HepG2 (cell line): ENCODE measurements at regions not wholly inside any gene's neighbourhood (a gene's known extent, or its start where the extent isn't known, plus 50 kb on each side); places are given as distances from the start of the nearest gene placed in this dataset.

Experiments used
- ATAC-seq: fragments of 200-7000 bp; cut with Tn5 transposase; 3 replicates; pipeline ENCODE4 v1.9.1; 2020; ENCODE audit warnings: mild to moderate bottlenecking, moderate library complexity
- BruUV-seq: library from RNA; stranded (reverse); fragments of 400-500 nt; replicated peaks from 2 replicates; lab custom pipeline; 2021; lab: Mats Ljungman, UMichigan
- CTCF ChIA-PET: fragments of 300-600 bp; formaldehyde crosslinking; extraction: SDS; loops from one replicate; lab custom pipeline; 2021; ENCODE audit warnings: low total read pairs, inconsistent platforms, low intra/inter-chr PET ratio; lab: Yijun Ruan, JAX
- POLR2A ChIA-PET: fragments of 350-600 bp; sonication (Branson Sonifier 250); formaldehyde crosslinking; loops from one replicate; lab custom pipeline; 2020; ENCODE audit warnings: antibody characterized with exemption, inconsistent platforms; lab: Yijun Ruan, JAX
- DNase-seq: peaks from one replicate; pipeline ENCODE4 v3.0.0-alpha.2; 2015; ENCODE audit warnings: low spot score
- FAIRE-seq: peaks from 3 replicates; lab custom pipeline; 2011; peaks lifted over from hg19 to GRCh38; lab: Jason Lieb, UNC
- H2AFZ ChIP-seq: one replicate; pipeline ENCODE4 v1.6.1; 2011; ENCODE audit warnings: low read length, inconsistent platforms
- H3K27ac ChIP-seq: fragments of 300-600 bp; 3 replicates; pipeline ENCODE4 v1.8.0; 2011; ENCODE audit warnings: mixed run types, mild to moderate bottlenecking, mixed read lengths, low read length, inconsistent platforms; ENCODE audit not compliant: insufficient read depth; ENCODE audit errors: extremely low read length
- H3K27me3 ChIP-seq, 2 experiments: fragments of 200-600 bp in 1 of 2; 2 replicates in 1 of 2; 3 replicates in 1 of 2; pipeline versions ENCODE4 v1.6.0 to v1.8.0; 2011; ENCODE audit warnings: low read length in 2 of 2, mild to moderate bottlenecking in 2 of 2, moderate library complexity in 2 of 2, inconsistent platforms in 1 of 2; ENCODE audit not compliant: insufficient read depth in 2 of 2, control insufficient read depth in 1 of 2
- H3K36me3 ChIP-seq, 2 experiments: fragments of 200-600 bp in 1 of 2; replicated peaks in 1 of 2; 2 replicates in 1 of 2; 3 replicates in 1 of 2; pipeline versions ENCODE4 v1.5.1 to v1.8.0; 2011; ENCODE audit warnings: low read length in 2 of 2, inconsistent platforms in 1 of 2; ENCODE audit not compliant: insufficient read depth in 2 of 2, control insufficient read depth in 1 of 2
- H3K4me1 ChIP-seq: 2 replicates; pipeline ENCODE4 v1.5.1; 2012; ENCODE audit warnings: low read length, inconsistent platforms; ENCODE audit not compliant: insufficient read depth
- H3K4me2 ChIP-seq: 2 replicates; pipeline ENCODE4 v1.6.0; 2011; ENCODE audit warnings: low read depth, low read length, inconsistent platforms
- H3K4me3 ChIP-seq, 3 experiments: fragments of 200-600 bp in 1 of 3; sonication (generic), shearing (Covaris generic) in 1 of 3; replicated peaks in 1 of 3; 2 replicates each; pipeline ENCODE4 v1.5.1; 2011 to 2016; ENCODE audit warnings: low read length in 3 of 3, inconsistent platforms in 2 of 3, low read depth in 2 of 3, mild to moderate bottlenecking in 2 of 3, control low read depth in 1 of 3, mixed read lengths in 1 of 3; ENCODE audit not compliant: insufficient read depth in 1 of 3
- H3K79me2 ChIP-seq: one replicate; pipeline ENCODE4 v1.6.1; 2011; ENCODE audit warnings: low read length, inconsistent platforms; ENCODE audit not compliant: insufficient read depth
- H3K9ac ChIP-seq: 2 replicates; pipeline ENCODE4 v1.6.0; 2011; ENCODE audit warnings: mild to moderate bottlenecking, low read depth, low read length, inconsistent platforms; ENCODE audit not compliant: insufficient read depth
- H3K9me3 ChIP-seq: 2 replicates; pipeline ENCODE4 v1.5.1; 2012; ENCODE audit warnings: mild to moderate bottlenecking, low read length
- H4K20me1 ChIP-seq: 2 replicates; pipeline ENCODE4 v1.6.0; 2011; ENCODE audit warnings: inconsistent platforms, mild to moderate bottlenecking, low read length, moderate library complexity; ENCODE audit not compliant: insufficient read depth
- WGBS: methylation state at CpG from one replicate; pipeline ENCODE4 v1.1.6; 2017; ENCODE audit warnings: low lambda C conversion rate; 5-methylcytosine and 5-hydroxymethylcytosine counted together
- in situ Hi-C: cut with HindIII; loops from 2 replicates; pipeline ENCODE4 v1.10.0; 2017; ENCODE audit warnings: low pct_unique_long_range_greater_than_20kb; ENCODE audit not compliant: extremely low pct_ligation_motif_present
- intact Hi-C: fragments of 100-400 bp; cut with micrococcal nuclease; formaldehyde crosslinking; loops from one replicate; pipeline ENCODE4 v1.10.0; 2022; ENCODE audit not compliant: unreplicated experiment
- TF ChIP-seq, protein P1 (sequence below): IDR thresholded peaks from 2 replicates; pipeline ENCODE4 v1.6.1; 2016; ENCODE audit warnings: low read depth, borderline replicate concordance
- TF ChIP-seq, protein P2 (sequence below), 2 experiments: fragments of 450-650 bp in 1 of 2; sonication (generic) in 1 of 2; formaldehyde crosslinking in 1 of 2; IDR thresholded peaks; 2 replicates each; pipeline versions ENCODE4 v1.6.1 to v1.8.0; 2016 to 2022; ENCODE audit warnings: antibody characterized with exemption in 1 of 2, mild to moderate bottlenecking in 1 of 2, missing genetic modification reagents in 1 of 2
- TF ChIP-seq, protein P3 (sequence below): sonication (generic); formaldehyde crosslinking; IDR thresholded peaks from 2 replicates; pipeline ENCODE4 v1.8.0; 2022; ENCODE audit warnings: mild to moderate bottlenecking, missing genetic modification reagents, borderline replicate concordance
- TF ChIP-seq, protein P4 (sequence below), 2 experiments: sonication (generic) in 1 of 2; formaldehyde crosslinking in 1 of 2; IDR thresholded peaks; 2 replicates each; pipeline versions ENCODE4 v1.4.0 to v1.6.1; 2018 to 2020; ENCODE audit warnings: missing genetic modification reagents in 2 of 2, borderline replicate concordance in 1 of 2, low read depth in 1 of 2, mild to moderate bottlenecking in 1 of 2, missing biosample characterization in 1 of 2

DNA sequence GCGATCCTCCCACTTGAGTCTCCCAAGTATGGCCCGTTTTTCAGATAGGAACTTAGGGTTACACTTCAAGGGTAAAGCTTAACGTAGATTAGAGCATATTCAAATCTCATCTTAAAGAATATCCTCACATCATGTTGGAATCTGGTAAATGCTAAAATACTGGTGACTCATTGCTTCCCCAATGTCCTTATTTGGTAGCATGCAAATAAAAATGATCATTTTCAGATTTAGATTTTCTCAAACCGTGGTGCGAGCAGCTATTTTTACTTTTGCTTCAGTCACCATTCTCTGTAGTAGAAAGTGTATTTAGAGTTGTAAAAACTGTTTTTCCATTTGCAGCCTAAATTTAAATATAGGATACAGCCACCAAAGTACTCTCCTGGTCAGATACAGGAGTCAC is 101.5 kb upstream of the MAML3 start:
- in situ Hi-C loops: no loop called here
- no peak overlapping the region for H2AFZ ChIP-seq
- intact Hi-C loops: no loop called here
- no peak for ATAC-seq
- H3K4me2 ChIP-seq: no peak overlapping the region
- DNase-seq: no peak
- no peak overlapping the region for H3K27ac ChIP-seq
- no peaks in the 10 kb centered on the region for H4K20me1 ChIP-seq
- no peak overlapping the region for H3K4me3 ChIP-seq
- H3K9me3 ChIP-seq: no peaks in the 10 kb centered on the region
- BruUV-seq: no TSS peak
- H3K9ac ChIP-seq: no peak overlapping the region
- peaks cover 2 to 8% of the 10 kb centered on the region in 2 experiments; a peak in 2 of 5 replicates for H3K27me3 ChIP-seq
- H3K79me2 ChIP-seq: no peaks in the 10 kb centered on the region
- CTCF ChIA-PET: no interaction called here
- POLR2A ChIA-PET: no interaction called here
- peaks cover 43% of the 10 kb centered on the region for H3K4me1 ChIP-seq
- no peak for FAIRE-seq
- no peaks in the 10 kb centered on the region for H3K36me3 ChIP-seq
- WGBS: 55% methylated on average over 5 of the region's 5 CpGs
- TF ChIP-seq, protein P1, sequence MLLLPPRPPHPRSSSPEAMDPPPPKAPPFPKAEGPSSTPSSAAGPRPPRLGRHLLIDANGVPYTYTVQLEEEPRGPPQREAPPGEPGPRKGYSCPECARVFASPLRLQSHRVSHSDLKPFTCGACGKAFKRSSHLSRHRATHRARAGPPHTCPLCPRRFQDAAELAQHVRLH (CRISPR knock-in tag): no peak
- TF ChIP-seq, protein P2, sequence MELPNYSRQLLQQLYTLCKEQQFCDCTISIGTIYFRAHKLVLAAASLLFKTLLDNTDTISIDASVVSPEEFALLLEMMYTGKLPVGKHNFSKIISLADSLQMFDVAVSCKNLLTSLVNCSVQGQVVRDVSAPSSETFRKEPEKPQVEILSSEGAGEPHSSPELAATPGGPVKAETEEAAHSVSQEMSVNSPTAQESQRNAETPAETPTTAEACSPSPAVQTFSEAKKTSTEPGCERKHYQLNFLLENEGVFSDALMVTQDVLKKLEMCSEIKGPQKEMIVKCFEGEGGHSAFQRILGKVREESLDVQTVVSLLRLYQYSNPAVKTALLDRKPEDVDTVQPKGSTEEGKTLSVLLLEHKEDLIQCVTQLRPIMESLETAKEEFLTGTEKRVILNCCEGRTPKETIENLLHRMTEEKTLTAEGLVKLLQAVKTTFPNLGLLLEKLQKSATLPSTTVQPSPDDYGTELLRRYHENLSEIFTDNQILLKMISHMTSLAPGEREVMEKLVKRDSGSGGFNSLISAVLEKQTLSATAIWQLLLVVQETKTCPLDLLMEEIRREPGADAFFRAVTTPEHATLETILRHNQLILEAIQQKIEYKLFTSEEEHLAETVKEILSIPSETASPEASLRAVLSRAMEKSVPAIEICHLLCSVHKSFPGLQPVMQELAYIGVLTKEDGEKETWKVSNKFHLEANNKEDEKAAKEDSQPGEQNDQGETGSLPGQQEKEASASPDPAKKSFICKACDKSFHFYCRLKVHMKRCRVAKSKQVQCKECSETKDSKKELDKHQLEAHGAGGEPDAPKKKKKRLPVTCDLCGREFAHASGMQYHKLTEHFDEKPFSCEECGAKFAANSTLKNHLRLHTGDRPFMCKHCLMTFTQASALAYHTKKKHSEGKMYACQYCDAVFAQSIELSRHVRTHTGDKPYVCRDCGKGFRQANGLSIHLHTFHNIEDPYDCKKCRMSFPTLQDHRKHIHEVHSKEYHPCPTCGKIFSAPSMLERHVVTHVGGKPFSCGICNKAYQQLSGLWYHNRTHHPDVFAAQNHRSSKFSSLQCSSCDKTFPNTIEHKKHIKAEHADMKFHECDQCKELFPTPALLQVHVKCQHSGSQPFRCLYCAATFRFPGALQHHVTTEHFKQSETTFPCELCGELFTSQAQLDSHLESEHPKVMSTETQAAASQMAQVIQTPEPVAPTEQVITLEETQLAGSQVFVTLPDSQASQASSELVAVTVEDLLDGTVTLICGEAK (IDR thresholded peaks at IDR 0.05): no peak
- TF ChIP-seq, protein P2 (CRISPR knock-in tag; IDR thresholded peaks at IDR 0.05): no peak
- TF ChIP-seq, protein P3, sequence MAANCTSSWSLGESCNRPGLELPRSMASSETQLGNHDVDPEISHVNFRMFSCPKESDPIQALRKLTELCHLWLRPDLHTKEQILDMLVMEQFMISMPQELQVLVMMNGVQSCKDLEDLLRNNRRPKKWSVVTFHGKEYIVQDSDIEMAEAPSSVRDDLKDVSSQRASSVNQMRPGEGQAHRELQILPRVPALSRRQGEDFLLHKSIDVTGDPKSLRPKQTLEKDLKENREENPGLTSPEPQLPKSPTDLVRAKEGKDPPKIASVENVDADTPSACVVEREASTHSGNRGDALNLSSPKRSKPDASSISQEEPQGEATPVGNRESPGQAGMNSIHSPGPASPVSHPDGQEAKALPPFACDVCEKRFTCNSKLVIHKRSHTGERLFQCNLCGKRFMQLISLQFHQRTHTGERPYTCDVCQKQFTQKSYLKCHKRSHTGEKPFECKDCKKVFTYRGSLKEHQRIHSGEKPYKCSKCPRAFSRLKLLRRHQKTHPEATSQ (CRISPR knock-in tag): no peak
- TF ChIP-seq, protein P4, sequence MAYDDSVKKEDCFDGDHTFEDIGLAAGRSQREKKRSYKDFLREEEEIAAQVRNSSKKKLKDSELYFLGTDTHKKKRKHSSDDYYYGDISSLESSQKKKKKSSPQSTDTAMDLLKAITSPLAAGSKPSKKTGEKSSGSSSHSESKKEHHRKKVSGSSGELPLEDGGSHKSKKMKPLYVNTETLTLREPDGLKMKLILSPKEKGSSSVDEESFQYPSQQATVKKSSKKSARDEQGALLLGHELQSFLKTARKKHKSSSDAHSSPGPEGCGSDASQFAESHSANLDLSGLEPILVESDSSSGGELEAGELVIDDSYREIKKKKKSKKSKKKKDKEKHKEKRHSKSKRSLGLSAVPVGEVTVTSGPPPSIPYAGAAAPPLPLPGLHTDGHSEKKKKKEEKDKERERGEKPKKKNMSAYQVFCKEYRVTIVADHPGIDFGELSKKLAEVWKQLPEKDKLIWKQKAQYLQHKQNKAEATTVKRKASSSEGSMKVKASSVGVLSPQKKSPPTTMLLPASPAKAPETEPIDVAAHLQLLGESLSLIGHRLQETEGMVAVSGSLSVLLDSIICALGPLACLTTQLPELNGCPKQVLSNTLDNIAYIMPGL (CRISPR knock-in tag; IDR thresholded peaks at IDR 0.05; ENCODE audit: borderline replicate concordance in 1 of 2, low read depth in 1 of 2): no peak
